ENCODE measurements at regions not wholly inside any gene's neighbourhood (a gene's known extent, or its start where the extent isn't known, plus 50 kb on each side); places are given as distances from the start of the nearest gene placed in this dataset.
"Not testable (repeated sequence)": the region's sequence is repeated elsewhere in the genome, so short reads cannot be mapped to it uniquely, and the experiment has no call there.

- not testable (repeated sequence) for H3K9me3 ChIP-seq (ENCODE audit: control insufficient read depth in 1 of 2, low read length in 2 of 2); H3K4me1 ChIP-seq (ENCODE audit: control insufficient read depth in 1 of 2, insufficient read depth in 2 of 2, low read length in 2 of 2); H3K27ac ChIP-seq (ENCODE audit: low read length); H3K36me3 ChIP-seq (ENCODE audit: control insufficient read depth in 1 of 2, insufficient read depth in 2 of 2, low read length in 2 of 2); H3K4me3 ChIP-seq (ENCODE audit: low read depth in 1 of 2, low read length in 2 of 2); H3K27me3 ChIP-seq (ENCODE audit: low read depth, low read length)
Observed at GRCh38 chr21:14738576-14738975, 192.5 kb upstream of the SAMSN1 start.

GRCh38 chr21:14737922-14738321, 191.8 kb upstream of the SAMSN1 start:
- no peak overlapping the region for H3K4me3 ChIP-seq (ENCODE audit: low read depth in 1 of 2, low read length in 2 of 2)
- no peaks in the 10 kb centered on the region for H3K4me1 ChIP-seq (ENCODE audit: control insufficient read depth in 1 of 2, insufficient read depth in 2 of 2, low read length in 2 of 2)
- no peak overlapping the region for H3K27ac ChIP-seq (ENCODE audit: low read length)
- no peaks in the 10 kb centered on the region for H3K36me3 ChIP-seq (ENCODE audit: control insufficient read depth in 1 of 2, insufficient read depth in 2 of 2, low read length in 2 of 2)
- H3K9me3 ChIP-seq (ENCODE audit: control insufficient read depth in 1 of 2, low read length in 2 of 2) = no peaks in the 10 kb centered on the region
- no peaks in the 10 kb centered on the region for H3K27me3 ChIP-seq (ENCODE audit: low read depth, low read length)

GRCh38 chr21:14737284-14737691, 191.2 kb upstream of the SAMSN1 start:
- no peak overlapping the region for H3K4me3 ChIP-seq (ENCODE audit: low read depth in 1 of 2, low read length in 2 of 2)
- H3K9me3 ChIP-seq (ENCODE audit: control insufficient read depth in 1 of 2, low read length in 2 of 2) = no peaks in the 10 kb centered on the region
- no peaks in the 10 kb centered on the region for H3K27me3 ChIP-seq (ENCODE audit: low read depth, low read length)
- no peaks in the 10 kb centered on the region for H3K4me1 ChIP-seq (ENCODE audit: control insufficient read depth in 1 of 2, insufficient read depth in 2 of 2, low read length in 2 of 2)
- no peaks in the 10 kb centered on the region for H3K36me3 ChIP-seq (ENCODE audit: control insufficient read depth in 1 of 2, insufficient read depth in 2 of 2, low read length in 2 of 2)
- no peak overlapping the region for H3K27ac ChIP-seq (ENCODE audit: low read length)

- Histone ChIP-seq H3K27ac (ENCODE audit: low read length) (no peak overlapping the region), H3K36me3 (ENCODE audit: control insufficient read depth in 1 of 2, insufficient read depth in 2 of 2, low read length in 2 of 2) (no peaks in the 10 kb centered on the region), H3K27me3 (ENCODE audit: low read depth, low read length) (no peaks in the 10 kb centered on the region), H3K4me1 (ENCODE audit: control insufficient read depth in 1 of 2, insufficient read depth in 2 of 2, low read length in 2 of 2) (no peaks in the 10 kb centered on the region), H3K4me3 (ENCODE audit: low read depth in 1 of 2, low read length in 2 of 2) (no peak overlapping the region), H3K9me3 (ENCODE audit: control insufficient read depth in 1 of 2, low read length in 2 of 2) (no peaks in the 10 kb centered on the region)
Observed at GRCh38 chr21:14736672-14737071, 190.6 kb upstream of the SAMSN1 start.

GRCh38 chr21:14736162-14736561, 190.0 kb upstream of the SAMSN1 start:
- Histone ChIP-seq H3K9me3 (ENCODE audit: control insufficient read depth in 1 of 2, low read length in 2 of 2) (no peaks in the 10 kb centered on the region), H3K27me3 (ENCODE audit: low read depth, low read length) (no peaks in the 10 kb centered on the region), H3K36me3 (ENCODE audit: control insufficient read depth in 1 of 2, insufficient read depth in 2 of 2, low read length in 2 of 2) (no peaks in the 10 kb centered on the region), H3K4me1 (ENCODE audit: control insufficient read depth in 1 of 2, insufficient read depth in 2 of 2, low read length in 2 of 2) (no peaks in the 10 kb centered on the region), H3K27ac (ENCODE audit: low read length) (no peak overlapping the region), H3K4me3 (ENCODE audit: low read depth in 1 of 2, low read length in 2 of 2) (no peak overlapping the region)

- Histone ChIP-seq H3K27ac (ENCODE audit: low read length) (no peak overlapping the region), H3K27me3 (ENCODE audit: low read depth, low read length) (no peaks in the 10 kb centered on the region), H3K36me3 (ENCODE audit: control insufficient read depth in 1 of 2, insufficient read depth in 2 of 2, low read length in 2 of 2) (no peaks in the 10 kb centered on the region), H3K4me1 (ENCODE audit: control insufficient read depth in 1 of 2, insufficient read depth in 2 of 2, low read length in 2 of 2) (no peaks in the 10 kb centered on the region), H3K9me3 (ENCODE audit: control insufficient read depth in 1 of 2, low read length in 2 of 2) (no peaks in the 10 kb centered on the region), H3K4me3 (ENCODE audit: low read depth in 1 of 2, low read length in 2 of 2) (no peak overlapping the region)
Observed at GRCh38 chr21:14734833-14735232, 188.7 kb upstream of the SAMSN1 start.

GRCh38 chr21:14734191-14734590, 188.1 kb upstream of the SAMSN1 start:
- Histone ChIP-seq H3K4me1 (ENCODE audit: control insufficient read depth in 1 of 2, insufficient read depth in 2 of 2, low read length in 2 of 2) (no peaks in the 10 kb centered on the region), H3K36me3 (ENCODE audit: control insufficient read depth in 1 of 2, insufficient read depth in 2 of 2, low read length in 2 of 2) (no peaks in the 10 kb centered on the region), H3K9me3 (ENCODE audit: control insufficient read depth in 1 of 2, low read length in 2 of 2) (no peaks in the 10 kb centered on the region), H3K27ac (ENCODE audit: low read length) (no peak overlapping the region), H3K27me3 (ENCODE audit: low read depth, low read length) (no peaks in the 10 kb centered on the region), H3K4me3 (ENCODE audit: low read depth in 1 of 2, low read length in 2 of 2) (no peak overlapping the region)

GRCh38 chr21:14725219-14725618, 179.1 kb upstream of the SAMSN1 start:
- Histone ChIP-seq H3K4me3 (ENCODE audit: low read depth in 1 of 2, low read length in 2 of 2) (no peak overlapping the region), H3K9me3 (ENCODE audit: control insufficient read depth in 1 of 2, low read length in 2 of 2) (no peaks in the 10 kb centered on the region), H3K36me3 (ENCODE audit: control insufficient read depth in 1 of 2, insufficient read depth in 2 of 2, low read length in 2 of 2) (no peaks in the 10 kb centered on the region)

GRCh38 chr21:14722841-14723483, 176.8 kb upstream of the SAMSN1 start:
- Histone ChIP-seq H3K4me3 (ENCODE audit: low read depth in 1 of 2, low read length in 2 of 2) (no peak overlapping the region), H3K27ac (ENCODE audit: low read length) (no peak overlapping the region), H3K36me3 (ENCODE audit: control insufficient read depth in 1 of 2, insufficient read depth in 2 of 2, low read length in 2 of 2) (no peaks in the 10 kb centered on the region), H3K4me1 (ENCODE audit: control insufficient read depth in 1 of 2, insufficient read depth in 2 of 2, low read length in 2 of 2) (no peaks in the 10 kb centered on the region), H3K9me3 (ENCODE audit: control insufficient read depth in 1 of 2, low read length in 2 of 2) (no peaks in the 10 kb centered on the region), H3K27me3 (ENCODE audit: low read depth, low read length) (no peaks in the 10 kb centered on the region)

More at GRCh38 chr21:14725219-14725618, 179.1 kb upstream of the SAMSN1 start:
- Histone ChIP-seq H3K27me3 (ENCODE audit: low read depth, low read length) (no peaks in the 10 kb centered on the region), H3K27ac (ENCODE audit: low read length) (no peak overlapping the region), H3K4me1 (ENCODE audit: control insufficient read depth in 1 of 2, insufficient read depth in 2 of 2, low read length in 2 of 2) (no peaks in the 10 kb centered on the region)

GRCh38 chr21:14720237-14720636, 174.1 kb upstream of the SAMSN1 start:
- no peaks in the 10 kb centered on the region for H3K36me3 ChIP-seq (ENCODE audit: control insufficient read depth in 1 of 2, insufficient read depth in 2 of 2, low read length in 2 of 2)
- H3K27ac ChIP-seq (ENCODE audit: low read length) = no peak overlapping the region
- H3K9me3 ChIP-seq (ENCODE audit: control insufficient read depth in 1 of 2, low read length in 2 of 2) = no peaks in the 10 kb centered on the region
- H3K4me3 ChIP-seq (ENCODE audit: low read depth in 1 of 2, low read length in 2 of 2) = no peak overlapping the region
- no peaks in the 10 kb centered on the region for H3K27me3 ChIP-seq (ENCODE audit: low read depth, low read length)
- no peaks in the 10 kb centered on the region for H3K4me1 ChIP-seq (ENCODE audit: control insufficient read depth in 1 of 2, insufficient read depth in 2 of 2, low read length in 2 of 2)

GRCh38 chr21:14718951-14719350, 172.8 kb upstream of the SAMSN1 start:
- H3K27ac ChIP-seq (ENCODE audit: low read length) = no peak overlapping the region
- no peaks in the 10 kb centered on the region for H3K27me3 ChIP-seq (ENCODE audit: low read depth, low read length)
- H3K4me3 ChIP-seq (ENCODE audit: low read depth in 1 of 2, low read length in 2 of 2) = no peak overlapping the region
- H3K4me1 ChIP-seq (ENCODE audit: control insufficient read depth in 1 of 2, insufficient read depth in 2 of 2, low read length in 2 of 2) = no peaks in the 10 kb centered on the region
- H3K9me3 ChIP-seq (ENCODE audit: control insufficient read depth in 1 of 2, low read length in 2 of 2) = no peaks in the 10 kb centered on the region
- no peaks in the 10 kb centered on the region for H3K36me3 ChIP-seq (ENCODE audit: control insufficient read depth in 1 of 2, insufficient read depth in 2 of 2, low read length in 2 of 2)

- Histone ChIP-seq H3K4me3 (ENCODE audit: low read depth in 1 of 2, low read length in 2 of 2) (no peak overlapping the region), H3K27me3 (ENCODE audit: low read depth, low read length) (no peaks in the 10 kb centered on the region), H3K4me1 (ENCODE audit: control insufficient read depth in 1 of 2, insufficient read depth in 2 of 2, low read length in 2 of 2) (no peaks in the 10 kb centered on the region), H3K27ac (ENCODE audit: low read length) (no peak overlapping the region), H3K36me3 (ENCODE audit: control insufficient read depth in 1 of 2, insufficient read depth in 2 of 2, low read length in 2 of 2) (no peaks in the 10 kb centered on the region), H3K9me3 (ENCODE audit: control insufficient read depth in 1 of 2, low read length in 2 of 2) (peaks cover 0 to 8% of the 10 kb centered on the region in 2 donors)
Observed at GRCh38 chr21:14716761-14717396, 170.8 kb upstream of the SAMSN1 start.
